Astrocyte (in vitro differentiated cells and primary cell): ENCODE measurements at regions not wholly inside any gene's neighbourhood (a gene's known extent, or its start where the extent isn't known, plus 50 kb on each side); places are given as distances from the start of the nearest gene placed in this dataset.

Experiments
- CTCF ChIP-seq: IDR thresholded peaks from 2 replicates; pipeline ENCODE4 v1.5.1; 2011; ENCODE audit warnings: low read depth, mild to moderate bottlenecking, inconsistent platforms, low read length, moderate library complexity; ENCODE audit not compliant: insufficient read depth
- EZH2 ChIP-seq: IDR thresholded peaks from 2 replicates; pipeline ENCODE4 v1.6.1; 2012; ENCODE audit warnings: mild to moderate bottlenecking, low read length, inconsistent platforms; ENCODE audit not compliant: insufficient read depth

GRCh38 chr21:35424122-35424521 lies 375.0 kb upstream of the RUNX1 start:
- no peak for TF ChIP-seq CTCF
- TF ChIP-seq EZH2, result no peak
